MM.1S (cell line): ENCODE measurements at regions not wholly inside any gene's neighbourhood (a gene's known extent, or its start where the extent isn't known, plus 50 kb on each side); places are given as distances from the start of the nearest gene placed in this dataset.
A peak's percentile ranks its signal among the peaks of the same experiment; 100 is the strongest.

ENCODE experiments used
- DNase-seq: peaks from one replicate; pipeline ENCODE4 v3.0.0-alpha.2; 2015
- H2AFZ ChIP-seq: fragments of 300-600 bp; sonication (generic); 2 replicates; pipeline ENCODE4 v1.6.0; 2016; ENCODE audit warnings: antibody characterized with exemption, low read length
- H3F3A ChIP-seq: fragments of 300-600 bp; sonication (generic); 2 replicates; pipeline ENCODE4 v1.6.1; 2016; ENCODE audit warnings: mild to moderate bottlenecking, antibody characterized with exemption, low read length, moderate library complexity, mixed read lengths; ENCODE audit not compliant: insufficient read depth
- H3K27ac ChIP-seq: fragments of 300-600 bp; sonication (generic); 2 replicates; pipeline ENCODE4 v1.5.1; 2016; ENCODE audit warnings: mild to moderate bottlenecking, low read length
- H3K27me3 ChIP-seq: fragments of 300-600 bp; sonication (generic); replicated peaks from 2 replicates; pipeline ENCODE4 v1.6.0; 2016; ENCODE audit warnings: low read length; ENCODE audit not compliant: insufficient read depth
- H3K36me3 ChIP-seq: fragments of 300-600 bp; sonication (generic); replicated peaks from 2 replicates; pipeline ENCODE4 v1.6.1; 2016; ENCODE audit warnings: mild to moderate bottlenecking, low read length, mixed read lengths; ENCODE audit not compliant: insufficient read depth
- H3K4me1 ChIP-seq: fragments of 300-600 bp; sonication (generic); 2 replicates; pipeline ENCODE4 v1.6.1; 2016; ENCODE audit warnings: low read length, mixed read lengths
- H3K4me2 ChIP-seq: fragments of 300-600 bp; sonication (generic); 2 replicates; pipeline ENCODE4 v1.6.0; 2016; ENCODE audit warnings: low read depth, low read length
- H3K4me3 ChIP-seq: fragments of 300-600 bp; sonication (generic); 2 replicates; pipeline ENCODE4 v1.5.1; 2016; ENCODE audit warnings: low read length, mixed read lengths
- H3K79me2 ChIP-seq: fragments of 300-600 bp; sonication (generic); 2 replicates; pipeline ENCODE4 v1.6.1; 2016; ENCODE audit warnings: mixed run types, low read length, mixed read lengths
- H3K9ac ChIP-seq: fragments of 300-600 bp; sonication (generic); 2 replicates; pipeline ENCODE4 v1.6.1; 2016; ENCODE audit warnings: low read length, mixed read lengths
- H3K9me2 ChIP-seq: fragments of 300-600 bp; sonication (generic); replicated peaks from 2 replicates; pipeline ENCODE4 v1.6.1; 2016; ENCODE audit warnings: mild to moderate bottlenecking, low read length, mixed read lengths; ENCODE audit not compliant: insufficient read depth
- H3K9me3 ChIP-seq: fragments of 300-600 bp; sonication (generic); replicated peaks from 2 replicates; pipeline ENCODE4 v1.6.1; 2016; ENCODE audit warnings: mild to moderate bottlenecking, low read length, mixed read lengths; ENCODE audit not compliant: insufficient read depth
- H4K20me1 ChIP-seq: fragments of 300-600 bp; sonication (generic); 2 replicates; pipeline ENCODE4 v1.6.1; 2016; ENCODE audit warnings: mild to moderate bottlenecking, low read length, moderate library complexity, mixed read lengths; ENCODE audit not compliant: insufficient read depth
- CTCF ChIP-seq: fragments of 300-600 bp; sonication (generic); IDR thresholded peaks from 2 replicates; pipeline ENCODE4 v1.5.1; 2016; ENCODE audit warnings: antibody characterized with exemption, low read length, mixed read lengths
- EZH2 ChIP-seq: fragments of 300-600 bp; sonication (generic); optimal IDR thresholded peaks from 2 replicates; pipeline ENCODE3; 2017; ENCODE audit warnings: low read depth, mild to moderate bottlenecking, antibody characterized with exemption, low read length, mixed read lengths
- EZH2phosphoT487 ChIP-seq: fragments of 300-600 bp; sonication (generic); IDR thresholded peaks from 2 replicates; pipeline ENCODE4 v1.6.1; 2018; ENCODE audit warnings: antibody characterized with exemption, low read length

GRCh38 chr15:93716615-93717231 is 514.6 kb upstream of the MCTP2 start:
- H3K9me3 ChIP-seq: no peaks in the 10 kb centered on the region
- H3K4me1 ChIP-seq: no peaks in the 10 kb centered on the region
- DNase-seq: no peak
- H3K79me2 ChIP-seq: no peaks in the 10 kb centered on the region
- no peak overlapping the region for H3K4me3 ChIP-seq
- H3K9me2 ChIP-seq: no peaks in the 10 kb centered on the region
- no peaks in the 10 kb centered on the region for H3F3A ChIP-seq
- no peak overlapping the region for H3K4me2 ChIP-seq
- H4K20me1 ChIP-seq: no peaks in the 10 kb centered on the region
- H3K9ac ChIP-seq: no peak overlapping the region
- TF ChIP-seq CTCF: no peak
- no peak for TF ChIP-seq EZH2
- TF ChIP-seq EZH2phosphoT487: no peak
- no peaks in the 10 kb centered on the region for H3K27me3 ChIP-seq
- no peaks in the 10 kb centered on the region for H3K36me3 ChIP-seq
- no peak overlapping the region for H2AFZ ChIP-seq
- H3K27ac ChIP-seq: no peak overlapping the region

- H4K20me1 ChIP-seq: no peaks in the 10 kb centered on the region
- DNase-seq: no peak
- no peak overlapping the region for H3K9ac ChIP-seq
- H3K27ac ChIP-seq: no peak overlapping the region
- H3K27me3 ChIP-seq: no peaks in the 10 kb centered on the region
- no peaks in the 10 kb centered on the region for H3K9me3 ChIP-seq
- no peaks in the 10 kb centered on the region for H3F3A ChIP-seq
- no peak overlapping the region for H3K4me3 ChIP-seq
- no peaks in the 10 kb centered on the region for H3K36me3 ChIP-seq
- H3K9me2 ChIP-seq: no peaks in the 10 kb centered on the region
- H3K4me2 ChIP-seq: no peak overlapping the region
- TF ChIP-seq CTCF (no peak), EZH2phosphoT487 (no peak), EZH2 (no peak)
- H3K4me1 ChIP-seq: no peaks in the 10 kb centered on the region
- H3K79me2 ChIP-seq: no peaks in the 10 kb centered on the region
- no peak overlapping the region for H2AFZ ChIP-seq
Measured at GRCh38 chr15:93709708-93710107, 521.7 kb upstream of the MCTP2 start.

GRCh38 chr15:93708724-93709445 is 522.5 kb upstream of the MCTP2 start:
- no peaks in the 10 kb centered on the region for H3K79me2 ChIP-seq
- no peaks in the 10 kb centered on the region for H3F3A ChIP-seq
- 0 out of 2 replicates have a peak overlapping the region, but pooled peaks have one; percentile 27 for H2AFZ ChIP-seq
- no peak overlapping the region for H3K9ac ChIP-seq
- no peaks in the 10 kb centered on the region for H3K9me3 ChIP-seq
- H3K9me2 ChIP-seq: no peaks in the 10 kb centered on the region
- no peak overlapping the region for H3K4me3 ChIP-seq
- H3K4me1 ChIP-seq: no peaks in the 10 kb centered on the region
- no peak overlapping the region for H3K4me2 ChIP-seq
- no peak overlapping the region for H3K27ac ChIP-seq
- H3K27me3 ChIP-seq: no peaks in the 10 kb centered on the region
- TF ChIP-seq EZH2phosphoT487: no peak
- no peak for TF ChIP-seq EZH2
- TF ChIP-seq CTCF: no peak
- H4K20me1 ChIP-seq: no peaks in the 10 kb centered on the region
- DNase-seq: no peak
- no peaks in the 10 kb centered on the region for H3K36me3 ChIP-seq
